ENCODE measurements at regions not wholly inside any gene's neighbourhood (a gene's known extent, or its start where the extent isn't known, plus 50 kb on each side); places are given as distances from the start of the nearest gene placed in this dataset.

GRCh38 chr14:104328607-104329006 is 190.2 kb downstream of the KIF26A start:
- no peak for TF ChIP-seq CTCF (IDR thresholded peaks at IDR 0.05; ENCODE audit: poor library complexity)
- no peak for TF ChIP-seq EZH2 (IDR thresholded peaks at IDR 0.05; ENCODE audit: borderline replicate concordance)
